CD4-positive, alpha-beta T cell (primary cell): ENCODE measurements at regions not wholly inside any gene's neighbourhood (a gene's known extent, or its start where the extent isn't known, plus 50 kb on each side); places are given as distances from the start of the nearest gene placed in this dataset.

Experiments
- ATAC-seq: fragments of 200-7000 bp; cut with Tn5 transposase; one replicate; pipeline ENCODE4 v1.10.0; 2022; ENCODE audit warnings: mild to moderate bottlenecking; ENCODE audit not compliant: poor library complexity
- CTCF ChIA-PET: fragments of 350-600 bp; sonication (Branson Sonifier 250); formaldehyde crosslinking; loops from one replicate; lab custom pipeline; 2021; ENCODE audit warnings: antibody characterized with exemption, inconsistent platforms; lab: Charles Lee
- POLR2A ChIA-PET: fragments of 350-600 bp; sonication (Branson Sonifier 250); formaldehyde crosslinking; loops from one replicate; lab custom pipeline; 2021; ENCODE audit warnings: antibody characterized with exemption, inconsistent platforms; lab: Charles Lee
- DNase-seq, 14 experiments: peaks; one replicate each; pipeline ENCODE4 v3.0.0-alpha.2; 2013 to 2020; ENCODE audit warnings: mixed read lengths in 2 of 14
- H3K27ac ChIP-seq, 2 donors: one replicate each; pipeline versions ENCODE4 v1.5.1 to v1.7.0; 2013; ENCODE audit warnings: low read length in 2 of 2, low read depth in 1 of 2, mild to moderate bottlenecking in 1 of 2
- H3K27me3 ChIP-seq, 2 experiments: 1 replicate in 1 of 2; 2 replicates in 1 of 2; pipeline versions ENCODE4 v1.6.1 to v1.7.0; 2013; ENCODE audit warnings: low read length in 2 of 2, control low read depth in 1 of 2, mild to moderate bottlenecking in 1 of 2, moderate library complexity in 1 of 2; ENCODE audit not compliant: insufficient read depth in 2 of 2, control insufficient read depth in 1 of 2
- H3K36me3 ChIP-seq: one replicate; pipeline ENCODE4 v1.6.1; 2013; ENCODE audit warnings: low read length, control low read depth; ENCODE audit not compliant: insufficient read depth
- H3K4me1 ChIP-seq: one replicate; pipeline ENCODE4 v1.6.1; 2013; ENCODE audit warnings: low read length, control low read depth; ENCODE audit not compliant: insufficient read depth
- H3K4me3 ChIP-seq: one replicate; pipeline ENCODE4 v1.5.1; 2013; ENCODE audit warnings: mild to moderate bottlenecking, low read length, moderate library complexity
- H3K9me3 ChIP-seq, 2 experiments: 1 replicate in 1 of 2; 2 replicates in 1 of 2; pipeline versions ENCODE4 v1.6.1 to v1.7.0; 2013; ENCODE audit warnings: low read length in 2 of 2, mild to moderate bottlenecking in 2 of 2, control low read depth in 1 of 2, moderate library complexity in 1 of 2; ENCODE audit not compliant: control insufficient read depth in 1 of 2, insufficient read depth in 1 of 2
- H3K27ac Mint-ChIP-seq: one replicate; pipeline ENCODE4 v1.8.0; 2020; ENCODE audit warnings: mixed read lengths
- H3K27me3 Mint-ChIP-seq: one replicate; pipeline ENCODE4 v1.8.0; 2021; ENCODE audit warnings: mixed read lengths
- H3K36me3 Mint-ChIP-seq: one replicate; pipeline ENCODE4 v1.8.0; 2021; ENCODE audit warnings: low read depth, mixed read lengths
- H3K4me1 Mint-ChIP-seq: one replicate; pipeline ENCODE4 v1.8.0; 2021; ENCODE audit warnings: low read depth, mixed read lengths
- H3K4me3 Mint-ChIP-seq: one replicate; pipeline ENCODE4 v1.8.0; 2020; ENCODE audit warnings: mild to moderate bottlenecking, mixed read lengths
- H3K9me3 Mint-ChIP-seq: one replicate; pipeline ENCODE4 v1.8.0; 2020; ENCODE audit warnings: mixed read lengths
- intact Hi-C, 2 experiments: fragments of 100-400 bp; cut with DNase I in 1 of 2; cut with micrococcal nuclease in 1 of 2; formaldehyde crosslinking; loops; one replicate each; pipeline versions ENCODE4 v1.15.1 to v1.9.0; 2023 to 2025; cut with DNase I, micrococcal nuclease
- TF ChIP-seq, protein P1 (sequence below): fragments of 200-600 bp; IDR thresholded peaks from one replicate; pipeline ENCODE4 v1.8.0; 2022; ENCODE audit warnings: antibody characterized with exemption, mild to moderate bottlenecking

DNA sequence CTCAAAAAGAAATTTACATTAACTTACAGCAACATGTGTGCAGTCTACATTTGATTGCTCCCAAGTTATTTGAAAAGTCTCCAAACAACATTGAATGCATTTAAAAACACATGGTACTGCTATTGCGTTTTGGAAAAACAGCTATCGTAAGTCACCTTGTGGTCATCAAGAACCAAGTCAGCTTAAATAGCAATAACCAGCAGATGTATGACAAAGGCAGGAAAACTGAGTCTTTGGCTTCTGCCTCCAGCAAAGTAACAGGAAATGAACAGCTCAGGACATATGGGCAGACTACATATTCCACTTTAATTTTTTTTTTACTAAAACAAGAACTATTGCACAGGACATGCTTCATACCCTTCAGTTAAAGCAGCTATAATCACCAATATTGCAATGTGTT lies 580.6 kb upstream of the SPRY2 start:
- Mint-ChIP-seq H3K27me3 (no peaks in the 10 kb centered on the region), H3K4me3 (no peak overlapping the region)
- intact Hi-C loops, result no loop called here

DNA sequence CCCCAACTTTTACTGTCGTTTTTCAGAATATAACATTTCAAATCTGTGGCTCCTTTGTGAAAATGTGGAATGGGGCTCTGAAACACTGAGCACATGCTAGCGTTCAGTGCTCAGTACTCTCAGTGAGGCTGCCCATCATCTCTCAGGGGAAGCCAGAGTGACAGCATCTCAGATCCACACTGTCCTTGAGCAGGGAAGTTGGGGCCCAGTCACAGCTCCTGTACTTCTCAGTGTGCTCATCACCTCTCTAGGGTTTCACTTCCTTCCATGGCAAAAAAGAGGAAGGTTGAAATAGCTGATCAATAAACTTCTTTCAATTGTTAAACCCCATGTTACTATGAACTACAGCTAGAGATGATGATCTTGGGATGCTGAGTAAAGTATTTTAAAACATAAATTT lies 565.9 kb upstream of the SPRY2 start:
- Mint-ChIP-seq H3K4me3 (no peak overlapping the region), H3K27ac (no peak overlapping the region), H3K27me3 (no peaks in the 10 kb centered on the region), H3K36me3 (no peaks in the 10 kb centered on the region), H3K4me1 (no peaks in the 10 kb centered on the region), H3K9me3 (peaks cover 8% of the 10 kb centered on the region)
- intact Hi-C loops, result no loop called here
- POLR2A ChIA-PET, result no interaction called here
- no peak for ATAC-seq
- Histone ChIP-seq H3K27me3 (no peaks in the 10 kb centered on the region), H3K4me3 (no peak overlapping the region), H3K36me3 (no peaks in the 10 kb centered on the region), H3K9me3 (no peaks in the 10 kb centered on the region), H3K4me1 (no peaks in the 10 kb centered on the region), H3K27ac (no peak overlapping the region)
- CTCF ChIA-PET, result no interaction called here
- TF ChIP-seq, protein P1, sequence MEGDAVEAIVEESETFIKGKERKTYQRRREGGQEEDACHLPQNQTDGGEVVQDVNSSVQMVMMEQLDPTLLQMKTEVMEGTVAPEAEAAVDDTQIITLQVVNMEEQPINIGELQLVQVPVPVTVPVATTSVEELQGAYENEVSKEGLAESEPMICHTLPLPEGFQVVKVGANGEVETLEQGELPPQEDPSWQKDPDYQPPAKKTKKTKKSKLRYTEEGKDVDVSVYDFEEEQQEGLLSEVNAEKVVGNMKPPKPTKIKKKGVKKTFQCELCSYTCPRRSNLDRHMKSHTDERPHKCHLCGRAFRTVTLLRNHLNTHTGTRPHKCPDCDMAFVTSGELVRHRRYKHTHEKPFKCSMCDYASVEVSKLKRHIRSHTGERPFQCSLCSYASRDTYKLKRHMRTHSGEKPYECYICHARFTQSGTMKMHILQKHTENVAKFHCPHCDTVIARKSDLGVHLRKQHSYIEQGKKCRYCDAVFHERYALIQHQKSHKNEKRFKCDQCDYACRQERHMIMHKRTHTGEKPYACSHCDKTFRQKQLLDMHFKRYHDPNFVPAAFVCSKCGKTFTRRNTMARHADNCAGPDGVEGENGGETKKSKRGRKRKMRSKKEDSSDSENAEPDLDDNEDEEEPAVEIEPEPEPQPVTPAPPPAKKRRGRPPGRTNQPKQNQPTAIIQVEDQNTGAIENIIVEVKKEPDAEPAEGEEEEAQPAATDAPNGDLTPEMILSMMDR, result no peak
- DNase-seq, result no peak

More for the DNA sequence above, 580.6 kb upstream of the SPRY2 start:
- Histone ChIP-seq H3K27ac (no peak overlapping the region), H3K36me3 (no peaks in the 10 kb centered on the region), H3K27me3 (no peaks in the 10 kb centered on the region), H3K9me3 (peaks cover 0 to 4% of the 10 kb centered on the region in 2 experiments), H3K4me3 (no peak overlapping the region), H3K4me1 (no peaks in the 10 kb centered on the region)
- POLR2A ChIA-PET, result no interaction called here
- CTCF ChIA-PET, result no interaction called here
- H3K9me3 Mint-ChIP-seq, result no peaks in the 10 kb centered on the region
- H3K4me1 Mint-ChIP-seq, result no peaks in the 10 kb centered on the region
- ATAC-seq (no peak), DNase-seq (no peak)
- H3K36me3 Mint-ChIP-seq, result no peaks in the 10 kb centered on the region
- H3K27ac Mint-ChIP-seq, result no peak overlapping the region
- TF ChIP-seq, protein P1, result no peak

DNA sequence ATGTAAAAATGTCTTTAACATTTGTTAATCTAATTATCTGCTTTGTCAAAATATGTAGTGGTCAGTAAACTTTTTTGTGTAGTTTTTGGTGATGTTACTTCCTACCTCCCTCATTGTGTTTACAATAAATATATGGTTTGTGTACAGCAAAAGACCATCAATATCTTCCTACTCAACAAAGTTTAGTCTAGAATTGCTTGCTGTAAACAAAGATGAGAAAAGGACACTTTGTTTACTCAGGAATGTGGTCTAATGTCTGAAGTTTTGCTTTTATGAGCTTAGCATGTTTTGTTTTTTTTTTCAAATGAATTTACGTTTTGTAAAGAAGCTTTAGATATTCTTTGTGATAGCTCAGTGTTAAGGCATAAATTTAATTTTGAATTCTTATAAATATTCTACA lies 563.5 kb upstream of the SPRY2 start:
- no peaks in the 10 kb centered on the region for H3K9me3 ChIP-seq
- intact Hi-C loops, result no loop called here
- no peaks in the 10 kb centered on the region for H3K27me3 Mint-ChIP-seq
- TF ChIP-seq, protein P1, result no peak
- CTCF ChIA-PET, result no interaction called here
- DNase-seq, result no peak
- H3K27ac Mint-ChIP-seq, result no peak overlapping the region
- POLR2A ChIA-PET, result no interaction called here
- ATAC-seq, result no peak
- H3K27ac ChIP-seq, result no peak overlapping the region
- no peaks in the 10 kb centered on the region for H3K36me3 ChIP-seq
- H3K9me3 Mint-ChIP-seq, result no peaks in the 10 kb centered on the region
- H3K4me1 ChIP-seq, result no peaks in the 10 kb centered on the region
- H3K4me1 Mint-ChIP-seq, result no peaks in the 10 kb centered on the region
- H3K27me3 ChIP-seq, result no peaks in the 10 kb centered on the region
- H3K36me3 Mint-ChIP-seq, result no peaks in the 10 kb centered on the region
- no peak overlapping the region for H3K4me3 ChIP-seq
- H3K4me3 Mint-ChIP-seq, result no peak overlapping the region
